Hematopoietic multipotent progenitor cell treated with erythropoietin and hydrocortisone succinate and interleukin-3 and kit ligand, for 8 days (in vitro differentiated cells): ENCODE measurements at regions not wholly inside any gene's neighbourhood (a gene's known extent, or its start where the extent isn't known, plus 50 kb on each side); places are given as distances from the start of the nearest gene placed in this dataset.

ENCODE experiments used
- DNase-seq: peaks from one replicate; pipeline ENCODE4 v3.0.0-alpha.2; 2015

GRCh38 chr22:22824340-22825212 lies 63.0 kb upstream of the IGLL5 start:
- DNase-seq, result no peak

GRCh38 chr22:22825213-22825593 lies 62.4 kb upstream of the IGLL5 start:
- no peak for DNase-seq

GRCh38 chr22:22827187-22827939 lies 60.3 kb upstream of the IGLL5 start:
- DNase-seq, result no peak

- DNase-seq, result no peak
Measured at GRCh38 chr22:22830193-22830592, 57.4 kb upstream of the IGLL5 start.

GRCh38 chr22:22830957-22831688 lies 56.5 kb upstream of the IGLL5 start:
- no peak for DNase-seq

GRCh38 chr22:22833059-22833458 lies 54.6 kb upstream of the IGLL5 start:
- no peak for DNase-seq

- no peak for DNase-seq
Measured at GRCh38 chr22:22833488-22833887, 54.1 kb upstream of the IGLL5 start.

GRCh38 chr22:22834204-22834603 lies 53.4 kb upstream of the IGLL5 start:
- DNase-seq, result no peak

- DNase-seq, result no peak
Measured at GRCh38 chr22:22834783-22835182, 52.8 kb upstream of the IGLL5 start.

- no peak for DNase-seq
Measured at GRCh38 chr22:22835242-22835641, 52.4 kb upstream of the IGLL5 start.

- DNase-seq, result no peak
Measured at GRCh38 chr22:22835771-22836291, 51.8 kb upstream of the IGLL5 start.

GRCh38 chr22:22836635-22837034 lies 51.0 kb upstream of the IGLL5 start:
- no peak for DNase-seq
